ENCODE measurements at regions not wholly inside any gene's neighbourhood (a gene's known extent, or its start where the extent isn't known, plus 50 kb on each side); places are given as distances from the start of the nearest gene placed in this dataset.

GRCh38 chr18:51520676-51521180, 323.2 kb upstream of the MEX3C start:
- no peak for TF ChIP-seq EZH2 (IDR thresholded peaks at IDR 0.05; ENCODE audit: low read depth, low read length, severe bottlenecking)
- no peak for TF ChIP-seq POLR2A (IDR thresholded peaks at IDR 0.05; ENCODE audit: control extremely low read depth in 1 of 2, low read depth in 2 of 2, low read length in 2 of 2)
- TF ChIP-seq CTCF (IDR thresholded peaks at IDR 0.05; ENCODE audit: control extremely low read depth in 1 of 3, insufficient read depth in 1 of 3, low read depth in 1 of 3, low read length in 3 of 3): no peak
- no peak for TF ChIP-seq KDM1A (IDR thresholded peaks at IDR 0.05; ENCODE audit: borderline replicate concordance, low read length)
- TF ChIP-seq SIX5 (IDR thresholded peaks at IDR 0.05; ENCODE audit: low read depth, low read length): no peak
